ENCODE measurements at regions not wholly inside any gene's neighbourhood (a gene's known extent, or its start where the extent isn't known, plus 50 kb on each side); places are given as distances from the start of the nearest gene placed in this dataset.

DNA sequence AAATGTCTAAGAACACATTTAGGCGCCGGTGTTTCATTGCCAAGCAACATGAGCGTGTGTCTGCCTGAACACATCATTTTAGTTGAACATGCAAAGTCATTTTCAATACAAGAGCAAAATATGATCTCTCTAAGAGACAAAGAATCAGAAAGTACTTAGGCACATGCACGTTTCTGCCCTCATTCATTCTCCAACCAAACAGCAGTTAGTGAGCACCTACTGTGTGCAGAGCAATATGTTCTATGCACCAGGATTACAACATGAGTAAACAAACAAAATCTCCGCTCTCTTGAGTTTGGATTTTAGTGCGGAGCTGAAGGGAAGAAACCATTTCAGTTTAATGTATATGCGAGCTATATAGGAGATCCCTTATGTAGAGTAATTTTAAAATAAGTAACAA is 71.6 kb upstream of the KLF6 start:
- no peaks in the 10 kb centered on the region for H3K9me3 ChIP-seq
- no peaks in the 10 kb centered on the region for H3K27me3 ChIP-seq
- H3K4me3 ChIP-seq = no peak overlapping the region
- DNase-seq = no peak
- intact Hi-C loops (cut with DNase I) = no loop called here
- TF ChIP-seq POLR2AphosphoS5 (IDR thresholded peaks at IDR 0.05) = no peak
- no peak for TF ChIP-seq POLR2A (IDR thresholded peaks at IDR 0.05)
- TF ChIP-seq EP300 (IDR thresholded peaks at IDR 0.05) = no peak
- TF ChIP-seq, protein P1, sequence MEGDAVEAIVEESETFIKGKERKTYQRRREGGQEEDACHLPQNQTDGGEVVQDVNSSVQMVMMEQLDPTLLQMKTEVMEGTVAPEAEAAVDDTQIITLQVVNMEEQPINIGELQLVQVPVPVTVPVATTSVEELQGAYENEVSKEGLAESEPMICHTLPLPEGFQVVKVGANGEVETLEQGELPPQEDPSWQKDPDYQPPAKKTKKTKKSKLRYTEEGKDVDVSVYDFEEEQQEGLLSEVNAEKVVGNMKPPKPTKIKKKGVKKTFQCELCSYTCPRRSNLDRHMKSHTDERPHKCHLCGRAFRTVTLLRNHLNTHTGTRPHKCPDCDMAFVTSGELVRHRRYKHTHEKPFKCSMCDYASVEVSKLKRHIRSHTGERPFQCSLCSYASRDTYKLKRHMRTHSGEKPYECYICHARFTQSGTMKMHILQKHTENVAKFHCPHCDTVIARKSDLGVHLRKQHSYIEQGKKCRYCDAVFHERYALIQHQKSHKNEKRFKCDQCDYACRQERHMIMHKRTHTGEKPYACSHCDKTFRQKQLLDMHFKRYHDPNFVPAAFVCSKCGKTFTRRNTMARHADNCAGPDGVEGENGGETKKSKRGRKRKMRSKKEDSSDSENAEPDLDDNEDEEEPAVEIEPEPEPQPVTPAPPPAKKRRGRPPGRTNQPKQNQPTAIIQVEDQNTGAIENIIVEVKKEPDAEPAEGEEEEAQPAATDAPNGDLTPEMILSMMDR (IDR thresholded peaks at IDR 0.05) = no peak
- no peaks in the 10 kb centered on the region for H3K36me3 ChIP-seq
- H3K27ac ChIP-seq = no peak overlapping the region
- H3K4me1 ChIP-seq = peaks cover 0 to 33% (median 23%) of the 10 kb centered on the region in 4 donors
- WGBS, 2 donors = 96 to 97% methylated on average over 7 of the region's 7 CpGs

DNA sequence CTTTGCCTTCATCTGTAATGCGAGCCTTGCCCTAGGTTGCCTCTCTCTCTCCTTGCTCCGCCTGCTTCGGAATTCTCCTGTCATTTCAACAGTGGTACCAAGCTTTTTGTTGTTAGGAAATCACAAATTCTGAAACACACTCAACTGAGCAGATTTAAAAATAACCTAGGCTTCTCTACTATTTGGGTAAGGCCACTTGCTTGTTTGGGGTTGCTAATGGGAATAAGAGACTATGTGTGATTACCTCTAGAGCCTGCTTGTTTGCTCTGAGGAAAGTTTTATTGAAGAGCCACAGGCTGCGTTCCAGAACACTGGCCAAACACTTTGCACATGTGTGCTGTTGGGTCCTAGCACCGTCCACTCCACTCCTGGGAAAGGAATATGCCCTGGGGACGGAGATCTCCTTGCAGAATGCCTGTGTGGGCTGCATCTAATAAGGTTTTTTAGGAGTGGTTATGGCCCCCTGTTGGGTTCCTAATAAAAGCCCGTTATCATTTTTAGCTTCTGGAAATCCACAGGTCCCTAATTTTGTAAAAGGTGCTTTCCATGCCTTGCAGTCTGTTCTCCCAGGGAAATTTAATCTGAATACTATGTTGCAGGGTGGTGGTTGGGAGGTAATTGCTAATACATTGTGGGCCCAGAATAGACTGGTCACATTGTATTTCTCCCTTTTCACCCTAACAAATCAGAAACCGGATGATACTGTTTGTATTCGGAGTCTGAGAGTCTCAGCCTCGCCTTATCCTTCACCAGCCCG is 68.7 kb upstream of the KLF6 start:
- H3K4me1 ChIP-seq = peaks cover 0 to 38% (median 25%) of the 10 kb centered on the region in 4 donors
- TF ChIP-seq, protein P1 (IDR thresholded peaks at IDR 0.05) = no peak
- TF ChIP-seq EP300 (IDR thresholded peaks at IDR 0.05) (no peak), POLR2AphosphoS5 (IDR thresholded peaks at IDR 0.05) (peak in 3 of 4 donors; percentile 35 to 62 (median 46)), POLR2A (IDR thresholded peaks at IDR 0.05) (no peak)
- intact Hi-C loops (cut with DNase I) = loop anchor here (2.0 to 5.0 kb wide), 3 partner anchors 34 to 204 kb away; partner anchors contain the start of gene KLF6
- no peak overlapping the region for H3K4me3 ChIP-seq
- no peaks in the 10 kb centered on the region for H3K9me3 ChIP-seq
- H3K27me3 ChIP-seq = no peaks in the 10 kb centered on the region
- no peaks in the 10 kb centered on the region for H3K36me3 ChIP-seq
- 25 to 70% methylated on average over 11 of the region's 11 CpGs for WGBS, 2 donors
- H3K27ac ChIP-seq = peak overlapping the region; percentile 79 to 90 (median 88)
- DNase-seq = peak; percentile 87

DNA sequence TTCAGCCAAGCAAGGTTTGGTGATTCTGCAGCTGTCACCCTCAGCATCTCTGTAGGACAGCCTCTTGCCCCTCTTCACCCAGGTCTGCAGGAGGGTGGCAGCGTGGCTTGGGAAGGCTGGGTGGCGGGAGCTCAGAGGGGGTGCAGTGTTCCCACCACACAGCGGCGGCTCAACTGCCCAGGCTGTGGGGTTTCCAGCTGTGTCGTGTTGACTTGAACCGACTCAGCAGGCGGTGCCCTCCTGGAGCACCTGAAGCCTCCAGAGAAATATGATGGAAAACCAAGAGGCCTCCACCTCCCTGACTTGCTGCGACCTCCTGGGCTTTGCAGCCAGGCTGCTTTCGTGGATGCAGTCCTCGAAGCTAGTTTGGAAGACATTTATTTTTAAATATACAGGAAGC is 68.0 kb upstream of the KLF6 start:
- no peak for TF ChIP-seq POLR2A (IDR thresholded peaks at IDR 0.05)
- no peak for TF ChIP-seq POLR2AphosphoS5 (IDR thresholded peaks at IDR 0.05)
- TF ChIP-seq, protein P1 (IDR thresholded peaks at IDR 0.05) = no peak
- no peak for TF ChIP-seq EP300 (IDR thresholded peaks at IDR 0.05)
- DNase-seq = no peak
- Histone ChIP-seq H3K27me3 (no peaks in the 10 kb centered on the region), H3K36me3 (no peaks in the 10 kb centered on the region), H3K27ac (peak overlapping the region; percentile 79 to 90 (median 88)), H3K4me1 (peaks cover 0 to 38% (median 25%) of the 10 kb centered on the region in 4 donors), H3K9me3 (no peaks in the 10 kb centered on the region), H3K4me3 (no peak overlapping the region)
- WGBS, 2 donors = 60 to 82% methylated on average over 10 of the region's 10 CpGs
- intact Hi-C loops (cut with DNase I) = loop anchor here (2.0 to 5.0 kb wide), 3 partner anchors 34 to 204 kb away; partner anchors contain the start of gene KLF6

DNA sequence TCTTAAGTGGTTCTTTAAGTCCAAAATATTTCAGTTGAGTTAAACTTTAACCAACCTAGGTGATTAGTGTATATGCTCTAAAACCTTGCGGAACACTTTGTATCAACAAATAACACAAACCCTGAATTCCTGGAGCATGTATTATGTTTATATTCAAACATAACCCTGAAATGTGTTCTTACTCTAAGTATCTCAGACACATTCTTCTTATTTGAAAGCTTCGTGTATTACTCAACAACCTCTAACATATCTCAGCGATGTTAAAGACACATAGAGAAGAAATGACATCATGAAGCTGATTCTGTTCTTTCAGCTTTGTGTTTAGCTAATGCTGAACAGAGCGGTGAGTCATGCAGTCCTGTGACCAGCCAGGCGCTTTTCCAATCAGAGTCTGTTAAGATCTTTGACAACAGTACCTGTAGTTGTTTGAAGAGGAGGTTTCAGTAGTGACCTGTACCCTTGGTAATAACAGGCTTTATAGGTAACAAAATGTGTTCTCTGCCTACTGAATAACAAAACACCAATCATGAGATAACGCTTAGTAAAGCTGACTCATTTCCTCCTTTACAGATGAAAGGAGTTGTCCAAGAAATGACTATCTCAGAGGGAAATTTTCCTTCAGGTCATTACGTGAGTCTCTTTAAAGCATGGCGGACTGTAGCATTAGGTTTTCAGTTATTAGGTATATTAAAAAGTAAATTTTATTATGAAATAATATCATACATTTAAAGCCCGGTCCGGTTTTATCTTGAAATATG is 67.3 kb upstream of the KLF6 start:
- intact Hi-C loops (cut with DNase I) = loop anchor here (2.0 to 5.0 kb wide), 3 partner anchors 35 to 205 kb away; partner anchors contain the start of gene KLF6
- Histone ChIP-seq H3K27ac (peak overlapping the region; percentile 79 to 90 (median 88)), H3K36me3 (no peaks in the 10 kb centered on the region), H3K27me3 (no peaks in the 10 kb centered on the region), H3K9me3 (no peaks in the 10 kb centered on the region), H3K4me3 (no peak overlapping the region), H3K4me1 (peaks cover 0 to 38% (median 25%) of the 10 kb centered on the region in 4 donors)
- 6 to 42% methylated on average over 10 of the region's 10 CpGs for WGBS, 2 donors
- peak; percentile 93 for DNase-seq
- TF ChIP-seq EP300 (IDR thresholded peaks at IDR 0.05) = peak; percentile 12 to 90 (median 60)
- peak in 1 of 2 donors; percentile 13 for TF ChIP-seq POLR2A (IDR thresholded peaks at IDR 0.05)
- TF ChIP-seq, protein P1 (IDR thresholded peaks at IDR 0.05) = no peak
- peak; percentile 71 to 94 (median 75) for TF ChIP-seq POLR2AphosphoS5 (IDR thresholded peaks at IDR 0.05)

Measured in sigmoid colon (tissue), 6 donors.